ENCODE measurements at regions not wholly inside any gene's neighbourhood (a gene's known extent, or its start where the extent isn't known, plus 50 kb on each side); places are given as distances from the start of the nearest gene placed in this dataset.

GRCh38 chr17:77756846-77757560 is 201.5 kb upstream of the TNRC6C start:
- H3K4me1 ChIP-seq (ENCODE audit: control insufficient read depth, insufficient read depth, low read length, poor library complexity, severe bottlenecking): no peaks in the 10 kb centered on the region
- no peaks in the 10 kb centered on the region for H3K36me3 ChIP-seq (ENCODE audit: control insufficient read depth, insufficient read depth, low read length)
- H3K9me3 ChIP-seq (ENCODE audit: control insufficient read depth, low read length): no peaks in the 10 kb centered on the region
- no peak for DNase-seq
- H3K4me3 ChIP-seq (ENCODE audit: insufficient read depth, low read depth, low read length, poor library complexity, severe bottlenecking): no peak overlapping the region
- no peaks in the 10 kb centered on the region for H3K27me3 ChIP-seq (replicated peaks; ENCODE audit: control insufficient read depth, insufficient read depth, low read length, poor library complexity, severe bottlenecking)
- H3K27ac ChIP-seq (ENCODE audit: insufficient read depth, low read length, poor library complexity, severe bottlenecking): no peak overlapping the region

DNA sequence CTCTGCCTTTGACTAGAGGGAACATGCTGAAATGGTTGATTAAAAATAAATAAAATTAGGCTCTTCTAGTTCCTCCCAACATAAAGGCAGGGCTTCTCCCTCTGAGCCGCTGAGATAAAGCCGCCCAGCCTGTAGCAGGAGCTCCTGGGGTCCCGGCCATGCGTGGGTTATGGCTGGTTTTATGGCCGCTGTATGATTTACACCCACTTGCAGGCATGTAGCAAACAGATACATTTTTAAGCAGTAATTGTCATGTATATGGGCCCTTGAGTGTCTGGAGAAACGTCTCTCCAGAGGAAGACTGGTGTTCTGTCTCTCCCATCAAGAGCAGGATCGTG is 201.0 kb upstream of the TNRC6C start:
- H3K4me1 ChIP-seq (ENCODE audit: control insufficient read depth, insufficient read depth, low read length, poor library complexity, severe bottlenecking): no peaks in the 10 kb centered on the region
- no peaks in the 10 kb centered on the region for H3K36me3 ChIP-seq (ENCODE audit: control insufficient read depth, insufficient read depth, low read length)
- H3K27me3 ChIP-seq (replicated peaks; ENCODE audit: control insufficient read depth, insufficient read depth, low read length, poor library complexity, severe bottlenecking): no peaks in the 10 kb centered on the region
- no peak for DNase-seq
- no peak overlapping the region for H3K4me3 ChIP-seq (ENCODE audit: insufficient read depth, low read depth, low read length, poor library complexity, severe bottlenecking)
- H3K9me3 ChIP-seq (ENCODE audit: control insufficient read depth, low read length): no peaks in the 10 kb centered on the region
- H3K27ac ChIP-seq (ENCODE audit: insufficient read depth, low read length, poor library complexity, severe bottlenecking): no peak overlapping the region

DNA sequence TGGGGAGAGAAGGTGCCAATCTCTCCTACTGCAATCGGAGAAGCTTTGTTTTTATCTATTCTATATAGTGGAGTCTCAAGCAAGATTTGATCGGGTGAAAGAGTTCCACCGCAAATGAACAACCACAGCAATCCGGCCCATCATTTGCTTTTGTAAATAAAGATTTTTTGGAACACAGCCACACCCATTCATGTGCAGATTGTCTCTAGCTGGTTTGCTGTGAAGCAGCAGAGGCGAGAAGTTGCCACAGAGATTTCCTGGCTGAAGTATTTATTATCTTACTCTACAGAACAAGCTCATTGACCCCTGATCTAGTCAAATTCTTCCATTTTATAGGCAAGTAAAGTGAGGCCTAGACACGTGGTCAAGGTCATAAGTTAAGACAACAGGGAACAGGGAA is 195.5 kb upstream of the TNRC6C start:
- H3K4me1 ChIP-seq (ENCODE audit: control insufficient read depth, insufficient read depth, low read length, poor library complexity, severe bottlenecking): no peaks in the 10 kb centered on the region
- H3K27me3 ChIP-seq (replicated peaks; ENCODE audit: control insufficient read depth, insufficient read depth, low read length, poor library complexity, severe bottlenecking): no peaks in the 10 kb centered on the region
- no peak overlapping the region for H3K4me3 ChIP-seq (ENCODE audit: insufficient read depth, low read depth, low read length, poor library complexity, severe bottlenecking)
- H3K27ac ChIP-seq (ENCODE audit: insufficient read depth, low read length, poor library complexity, severe bottlenecking): no peak overlapping the region
- no peaks in the 10 kb centered on the region for H3K36me3 ChIP-seq (ENCODE audit: control insufficient read depth, insufficient read depth, low read length)
- no peak for DNase-seq
- H3K9me3 ChIP-seq (ENCODE audit: control insufficient read depth, low read length): no peaks in the 10 kb centered on the region

DNA sequence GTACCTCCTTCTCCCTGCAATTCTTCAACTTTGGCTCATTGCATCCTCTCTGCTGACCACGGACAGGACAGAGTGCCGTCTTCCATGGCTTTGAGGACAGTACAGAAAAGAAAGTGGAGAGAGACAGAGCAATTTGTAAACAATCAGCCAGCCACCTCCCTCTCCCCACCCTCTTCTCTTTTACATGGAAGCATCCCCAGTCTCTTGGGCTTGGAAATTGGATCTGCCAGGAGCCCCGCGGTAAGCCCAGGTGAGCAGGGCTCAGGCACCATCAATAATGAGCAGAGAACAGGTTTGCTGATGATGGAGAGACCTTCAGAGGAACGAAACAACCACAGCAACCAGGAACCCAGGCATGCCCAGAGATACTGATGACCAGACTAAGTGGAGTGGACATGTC is 194.9 kb upstream of the TNRC6C start:
- Histone ChIP-seq H3K4me3 (ENCODE audit: insufficient read depth, low read depth, low read length, poor library complexity, severe bottlenecking) (no peak overlapping the region), H3K4me1 (ENCODE audit: control insufficient read depth, insufficient read depth, low read length, poor library complexity, severe bottlenecking) (no peaks in the 10 kb centered on the region)

GRCh38 chr17:77765292-77765691 is 193.2 kb upstream of the TNRC6C start:
- no peak overlapping the region for H3K27ac ChIP-seq (ENCODE audit: insufficient read depth, low read length, poor library complexity, severe bottlenecking)
- no peaks in the 10 kb centered on the region for H3K36me3 ChIP-seq (ENCODE audit: control insufficient read depth, insufficient read depth, low read length)
- H3K4me1 ChIP-seq (ENCODE audit: control insufficient read depth, insufficient read depth, low read length, poor library complexity, severe bottlenecking): no peaks in the 10 kb centered on the region
- no peak overlapping the region for H3K4me3 ChIP-seq (ENCODE audit: insufficient read depth, low read depth, low read length, poor library complexity, severe bottlenecking)
- H3K9me3 ChIP-seq (ENCODE audit: control insufficient read depth, low read length): no peaks in the 10 kb centered on the region
- DNase-seq: no peak
- no peaks in the 10 kb centered on the region for H3K27me3 ChIP-seq (replicated peaks; ENCODE audit: control insufficient read depth, insufficient read depth, low read length, poor library complexity, severe bottlenecking)

More for the DNA sequence above, 194.9 kb upstream of the TNRC6C start:
- no peaks in the 10 kb centered on the region for H3K27me3 ChIP-seq (replicated peaks; ENCODE audit: control insufficient read depth, insufficient read depth, low read length, poor library complexity, severe bottlenecking)
- no peak for DNase-seq
- H3K36me3 ChIP-seq (ENCODE audit: control insufficient read depth, insufficient read depth, low read length): no peaks in the 10 kb centered on the region
- no peak overlapping the region for H3K27ac ChIP-seq (ENCODE audit: insufficient read depth, low read length, poor library complexity, severe bottlenecking)
- no peaks in the 10 kb centered on the region for H3K9me3 ChIP-seq (ENCODE audit: control insufficient read depth, low read length)

GRCh38 chr17:77767148-77767547 is 191.4 kb upstream of the TNRC6C start:
- Histone ChIP-seq H3K36me3 (ENCODE audit: control insufficient read depth, insufficient read depth, low read length) (no peaks in the 10 kb centered on the region), H3K4me3 (ENCODE audit: insufficient read depth, low read depth, low read length, poor library complexity, severe bottlenecking) (no peak overlapping the region), H3K4me1 (ENCODE audit: control insufficient read depth, insufficient read depth, low read length, poor library complexity, severe bottlenecking) (no peaks in the 10 kb centered on the region), H3K9me3 (ENCODE audit: control insufficient read depth, low read length) (no peaks in the 10 kb centered on the region), H3K27ac (ENCODE audit: insufficient read depth, low read length, poor library complexity, severe bottlenecking) (no peak overlapping the region), H3K27me3 (replicated peaks; ENCODE audit: control insufficient read depth, insufficient read depth, low read length, poor library complexity, severe bottlenecking) (no peaks in the 10 kb centered on the region)
- no peak for DNase-seq

- Histone ChIP-seq H3K4me1 (ENCODE audit: control insufficient read depth, insufficient read depth, low read length, poor library complexity, severe bottlenecking) (no peaks in the 10 kb centered on the region), H3K4me3 (ENCODE audit: insufficient read depth, low read depth, low read length, poor library complexity, severe bottlenecking) (no peak overlapping the region), H3K9me3 (ENCODE audit: control insufficient read depth, low read length) (no peaks in the 10 kb centered on the region), H3K27ac (ENCODE audit: insufficient read depth, low read length, poor library complexity, severe bottlenecking) (no peak overlapping the region), H3K27me3 (replicated peaks; ENCODE audit: control insufficient read depth, insufficient read depth, low read length, poor library complexity, severe bottlenecking) (no peaks in the 10 kb centered on the region), H3K36me3 (ENCODE audit: control insufficient read depth, insufficient read depth, low read length) (no peaks in the 10 kb centered on the region)
- no peak for DNase-seq
Measured at GRCh38 chr17:77768248-77768852, 190.2 kb upstream of the TNRC6C start.

DNA sequence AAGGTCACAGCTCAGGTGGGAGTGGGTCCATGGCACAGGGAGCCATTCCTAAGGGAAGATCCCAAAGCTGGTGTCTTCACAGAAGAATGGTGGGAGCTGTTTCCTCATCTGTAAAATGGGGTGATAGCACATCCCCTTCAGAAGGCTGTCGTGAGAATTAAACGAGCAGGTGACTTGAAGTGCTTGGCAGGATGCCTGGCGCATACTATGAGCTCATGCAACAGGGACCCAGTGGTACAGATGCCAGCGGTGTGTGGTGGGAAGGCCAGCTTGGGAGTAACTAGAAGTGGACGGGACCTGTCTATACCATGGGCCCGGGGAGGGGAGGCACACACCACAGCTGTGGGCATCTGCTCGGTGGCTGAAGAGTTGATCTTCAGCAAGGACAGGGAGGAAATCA is 189.3 kb upstream of the TNRC6C start:
- Histone ChIP-seq H3K4me1 (ENCODE audit: control insufficient read depth, insufficient read depth, low read length, poor library complexity, severe bottlenecking) (no peaks in the 10 kb centered on the region), H3K27ac (ENCODE audit: insufficient read depth, low read length, poor library complexity, severe bottlenecking) (no peak overlapping the region), H3K4me3 (ENCODE audit: insufficient read depth, low read depth, low read length, poor library complexity, severe bottlenecking) (no peak overlapping the region), H3K27me3 (replicated peaks; ENCODE audit: control insufficient read depth, insufficient read depth, low read length, poor library complexity, severe bottlenecking) (no peaks in the 10 kb centered on the region), H3K36me3 (ENCODE audit: control insufficient read depth, insufficient read depth, low read length) (no peaks in the 10 kb centered on the region), H3K9me3 (ENCODE audit: control insufficient read depth, low read length) (no peaks in the 10 kb centered on the region)
- no peak for DNase-seq

DNA sequence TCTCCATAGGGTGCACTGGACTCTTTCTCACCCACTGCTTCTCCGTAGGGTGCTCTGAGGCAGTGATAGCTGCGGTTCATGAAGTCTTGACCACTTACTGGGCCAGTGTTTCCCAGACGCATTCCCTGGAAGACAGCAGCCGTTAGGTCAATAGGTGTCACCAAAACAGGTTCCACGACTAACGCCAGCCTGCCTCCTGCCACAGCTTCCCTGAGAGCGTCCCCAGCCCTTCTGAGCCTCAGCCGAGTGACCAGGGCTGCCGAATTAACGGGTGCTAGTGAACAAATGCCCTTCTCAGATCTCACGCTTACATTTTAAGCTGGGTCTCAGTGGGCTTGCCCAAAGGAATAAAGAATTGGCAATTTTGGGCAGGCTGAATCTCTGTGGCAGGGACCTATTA is 188.7 kb upstream of the TNRC6C start:
- H3K36me3 ChIP-seq (ENCODE audit: control insufficient read depth, insufficient read depth, low read length): no peaks in the 10 kb centered on the region
- no peaks in the 10 kb centered on the region for H3K9me3 ChIP-seq (ENCODE audit: control insufficient read depth, low read length)
- H3K27ac ChIP-seq (ENCODE audit: insufficient read depth, low read length, poor library complexity, severe bottlenecking): no peak overlapping the region
- no peak overlapping the region for H3K4me3 ChIP-seq (ENCODE audit: insufficient read depth, low read depth, low read length, poor library complexity, severe bottlenecking)
- no peaks in the 10 kb centered on the region for H3K4me1 ChIP-seq (ENCODE audit: control insufficient read depth, insufficient read depth, low read length, poor library complexity, severe bottlenecking)
- no peaks in the 10 kb centered on the region for H3K27me3 ChIP-seq (replicated peaks; ENCODE audit: control insufficient read depth, insufficient read depth, low read length, poor library complexity, severe bottlenecking)
- DNase-seq: no peak

DNA sequence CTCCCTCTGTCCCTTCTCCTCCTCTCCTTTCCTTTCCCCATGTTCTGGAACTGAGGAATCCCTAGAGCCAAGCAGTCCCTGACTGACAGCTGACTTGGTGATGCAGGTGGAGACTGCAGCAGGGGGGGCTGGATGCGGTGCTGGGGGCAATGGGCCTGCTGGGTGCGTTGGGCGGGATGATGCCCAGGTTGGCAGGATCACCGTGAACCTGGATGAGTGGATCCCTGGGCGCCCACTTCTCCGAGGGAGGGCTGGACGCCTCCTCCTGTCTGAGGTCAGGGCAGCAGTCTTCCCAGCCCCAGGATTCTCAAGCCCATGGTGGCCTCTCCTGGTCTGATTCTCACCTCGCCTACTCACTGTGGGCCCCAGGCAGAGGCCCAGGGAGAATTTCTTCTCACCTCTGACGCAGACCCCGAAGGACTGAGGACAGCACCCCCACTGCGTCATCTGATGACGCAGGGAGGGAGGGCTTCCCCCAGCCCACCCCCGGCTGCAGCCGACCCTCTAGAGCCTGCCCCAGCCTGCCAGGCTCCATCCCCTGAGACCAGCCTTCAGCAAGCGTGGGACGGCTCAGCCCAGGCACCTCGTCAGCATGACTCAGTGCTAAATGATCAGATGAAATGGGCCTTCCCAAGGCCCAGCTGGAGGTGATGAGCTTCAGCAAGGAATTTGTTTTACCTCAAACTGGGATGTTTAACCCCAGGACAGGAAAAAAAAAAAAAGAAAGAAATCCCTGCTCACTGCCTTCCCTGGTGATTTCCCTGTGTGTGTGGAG is 188.0 kb upstream of the TNRC6C start:
- Histone ChIP-seq H3K27ac (ENCODE audit: insufficient read depth, low read length, poor library complexity, severe bottlenecking) (no peak overlapping the region), H3K4me3 (ENCODE audit: insufficient read depth, low read depth, low read length, poor library complexity, severe bottlenecking) (no peak overlapping the region), H3K9me3 (ENCODE audit: control insufficient read depth, low read length) (no peaks in the 10 kb centered on the region), H3K4me1 (ENCODE audit: control insufficient read depth, insufficient read depth, low read length, poor library complexity, severe bottlenecking) (no peaks in the 10 kb centered on the region), H3K36me3 (ENCODE audit: control insufficient read depth, insufficient read depth, low read length) (no peaks in the 10 kb centered on the region), H3K27me3 (replicated peaks; ENCODE audit: control insufficient read depth, insufficient read depth, low read length, poor library complexity, severe bottlenecking) (no peaks in the 10 kb centered on the region)
- no peak for DNase-seq

All from effector memory CD4-positive, alpha-beta T cell (primary cell).